ENCODE measurements at regions not wholly inside any gene's neighbourhood (a gene's known extent, or its start where the extent isn't known, plus 50 kb on each side); places are given as distances from the start of the nearest gene placed in this dataset.

- H3K9me3 Mint-ChIP-seq, result peaks cover 6 to 8% of the 10 kb centered on the region in 2 donors
- H3K4me1 Mint-ChIP-seq, result no peaks in the 10 kb centered on the region
- ATAC-seq (replicated peaks) (no peak), DNase-seq (no peak)
- no peak overlapping the region for H3K4me3 Mint-ChIP-seq
- H3K27ac Mint-ChIP-seq, result no peak overlapping the region
- H3K36me3 Mint-ChIP-seq, result no peaks in the 10 kb centered on the region
- peaks cover 0 to 4% of the 10 kb centered on the region in 2 donors for H3K27me3 Mint-ChIP-seq
Observed at GRCh38 chr6:133583907-133584427, 304.9 kb upstream of the TCF21 start.

DNA sequence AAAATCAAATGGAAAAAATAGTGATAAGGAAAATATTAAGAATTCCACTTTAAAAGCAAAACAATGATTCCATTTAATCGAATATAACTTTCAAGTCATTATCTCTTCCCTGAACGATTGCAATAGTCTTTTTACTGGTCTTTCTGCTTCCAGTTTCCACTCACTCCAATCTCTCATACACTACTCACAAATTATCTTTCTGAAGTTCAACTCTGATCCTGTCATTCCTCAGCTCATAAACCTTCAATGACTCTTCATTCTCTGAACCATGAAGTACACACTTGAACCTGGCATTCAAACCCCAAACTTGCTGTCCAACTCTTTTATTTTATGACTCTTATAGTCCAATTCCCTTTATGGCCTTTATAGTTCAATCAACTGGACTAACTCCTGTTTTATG lies 304.1 kb upstream of the TCF21 start:
- H3K27ac Mint-ChIP-seq, result no peak overlapping the region
- peaks cover 6 to 8% of the 10 kb centered on the region in 2 donors for H3K9me3 Mint-ChIP-seq
- H3K36me3 Mint-ChIP-seq, result no peaks in the 10 kb centered on the region
- H3K27me3 Mint-ChIP-seq, result no peaks in the 10 kb centered on the region
- ATAC-seq (replicated peaks) (no peak), DNase-seq (no peak)
- no peak overlapping the region for H3K4me3 Mint-ChIP-seq
- H3K4me1 Mint-ChIP-seq, result no peaks in the 10 kb centered on the region

- Mint-ChIP-seq H3K4me3 (no peak overlapping the region), H3K4me1 (no peaks in the 10 kb centered on the region)
- no peak for ATAC-seq (replicated peaks)
Observed at GRCh38 chr6:133585978-133586377, 302.9 kb upstream of the TCF21 start.

GRCh38 chr6:133587546-133588160 lies 301.3 kb upstream of the TCF21 start:
- Mint-ChIP-seq H3K4me1 (no peaks in the 10 kb centered on the region), H3K27ac (no peak overlapping the region), H3K4me3 (no peak overlapping the region), H3K9me3 (peaks cover 5 to 6% of the 10 kb centered on the region in 2 donors), H3K27me3 (no peaks in the 10 kb centered on the region), H3K36me3 (no peaks in the 10 kb centered on the region)
- ATAC-seq (replicated peaks), result no peak
- DNase-seq, result no peak

More at GRCh38 chr6:133585978-133586377, 302.9 kb upstream of the TCF21 start:
- Mint-ChIP-seq H3K36me3 (no peaks in the 10 kb centered on the region), H3K27ac (no peak overlapping the region), H3K9me3 (peaks cover 8% of the 10 kb centered on the region in 2 donors), H3K27me3 (no peaks in the 10 kb centered on the region)
- no peak for DNase-seq

DNA sequence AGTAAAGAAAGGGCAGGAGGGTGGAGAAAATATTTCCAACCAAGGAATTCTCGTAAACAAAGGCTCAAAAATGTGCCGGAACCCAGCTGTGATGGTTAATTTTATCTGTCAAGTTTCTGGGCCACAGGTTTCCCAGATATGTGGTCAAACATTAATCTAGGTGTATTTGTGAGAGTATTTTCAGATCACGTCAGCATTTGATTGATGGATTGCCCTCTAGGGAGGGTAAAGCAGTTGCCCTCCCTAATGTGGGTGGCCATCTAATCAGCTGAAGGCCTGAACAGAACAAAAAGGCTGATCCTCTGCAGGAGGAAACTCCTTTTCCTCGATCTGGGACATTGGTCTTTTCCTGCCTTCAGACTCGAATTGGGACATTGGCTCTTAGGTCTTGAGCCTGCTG lies 298.7 kb upstream of the TCF21 start:
- no peaks in the 10 kb centered on the region for H3K4me1 Mint-ChIP-seq
- H3K27ac Mint-ChIP-seq, result no peak overlapping the region
- H3K9me3 Mint-ChIP-seq, result peaks cover 0 to 2% of the 10 kb centered on the region in 2 donors
- no peaks in the 10 kb centered on the region for H3K27me3 Mint-ChIP-seq
- H3K4me3 Mint-ChIP-seq, result no peak overlapping the region
- no peak for ATAC-seq (replicated peaks)
- no peak for DNase-seq
- H3K36me3 Mint-ChIP-seq, result no peaks in the 10 kb centered on the region

- no peaks in the 10 kb centered on the region for H3K27me3 Mint-ChIP-seq
- no peak overlapping the region for H3K4me3 Mint-ChIP-seq
- no peaks in the 10 kb centered on the region for H3K36me3 Mint-ChIP-seq
- peaks cover 0 to 2% of the 10 kb centered on the region in 2 donors for H3K9me3 Mint-ChIP-seq
- no peaks in the 10 kb centered on the region for H3K4me1 Mint-ChIP-seq
- DNase-seq, result no peak
- no peak overlapping the region for H3K27ac Mint-ChIP-seq
- ATAC-seq (replicated peaks), result no peak
Observed at GRCh38 chr6:133590814-133591213, 298.1 kb upstream of the TCF21 start.

DNA sequence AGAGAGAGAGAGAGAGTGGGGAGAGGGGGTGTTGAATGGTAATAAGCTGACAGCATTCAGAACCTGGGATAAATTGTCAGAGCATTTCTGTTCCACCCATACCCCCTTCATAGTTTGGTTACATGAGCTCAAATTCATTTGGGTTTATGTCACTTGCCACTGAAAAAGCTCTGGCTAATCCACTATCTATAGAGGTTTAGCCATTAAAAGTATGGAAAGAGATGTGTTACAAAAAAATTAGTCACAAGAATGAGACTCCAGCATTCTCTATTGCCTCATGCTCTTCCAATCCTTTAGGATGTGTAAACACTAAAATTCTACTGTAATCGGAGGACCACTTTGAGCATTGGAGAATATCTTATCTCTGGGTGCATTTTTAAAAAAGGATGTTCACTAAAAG lies 297.6 kb upstream of the TCF21 start:
- DNase-seq (no peak), ATAC-seq (replicated peaks) (no peak)
- H3K9me3 Mint-ChIP-seq, result peaks cover 0 to 2% of the 10 kb centered on the region in 2 donors
- no peaks in the 10 kb centered on the region for H3K36me3 Mint-ChIP-seq
- no peaks in the 10 kb centered on the region for H3K4me1 Mint-ChIP-seq
- H3K4me3 Mint-ChIP-seq, result no peak overlapping the region
- H3K27ac Mint-ChIP-seq, result no peak overlapping the region
- H3K27me3 Mint-ChIP-seq, result no peaks in the 10 kb centered on the region

DNA sequence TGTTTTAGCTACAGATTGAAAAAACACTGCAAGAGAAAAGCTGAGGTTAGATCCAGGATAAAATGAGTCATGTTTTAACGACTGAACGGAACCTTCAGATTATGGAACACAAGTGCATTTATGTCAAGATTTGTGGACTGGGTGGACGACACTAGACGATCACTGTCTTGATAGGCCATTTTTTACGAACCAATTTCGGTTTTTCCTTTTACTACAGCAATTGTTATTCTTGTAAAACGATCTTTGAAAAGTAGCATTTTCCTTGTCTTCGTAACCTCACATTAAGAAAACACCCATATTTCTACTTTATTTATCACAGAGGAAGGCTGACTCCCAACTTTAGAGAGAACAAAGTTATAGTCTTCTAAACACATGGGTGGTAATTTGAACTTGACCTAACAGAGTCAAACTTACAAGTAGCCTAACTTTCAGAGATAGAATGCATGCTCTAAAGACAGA lies 294.2 kb upstream of the TCF21 start:
- no peaks in the 10 kb centered on the region for H3K27me3 Mint-ChIP-seq
- H3K9me3 Mint-ChIP-seq, result peaks cover 0 to 2% of the 10 kb centered on the region in 2 donors
- ATAC-seq (replicated peaks) (no peak), DNase-seq (no peak)
- no peak overlapping the region for H3K4me3 Mint-ChIP-seq
- H3K27ac Mint-ChIP-seq, result no peak overlapping the region
- H3K4me1 Mint-ChIP-seq, result no peaks in the 10 kb centered on the region
- H3K36me3 Mint-ChIP-seq, result no peaks in the 10 kb centered on the region

- Mint-ChIP-seq H3K27ac (no peak overlapping the region), H3K9me3 (no peaks in the 10 kb centered on the region), H3K36me3 (no peaks in the 10 kb centered on the region), H3K4me1 (no peaks in the 10 kb centered on the region), H3K27me3 (no peaks in the 10 kb centered on the region), H3K4me3 (no peak overlapping the region)
- no peak for ATAC-seq (replicated peaks)
- no peak for DNase-seq
Observed at GRCh38 chr6:133595111-133595761, 293.7 kb upstream of the TCF21 start.

- Mint-ChIP-seq H3K4me3 (no peak overlapping the region), H3K36me3 (no peaks in the 10 kb centered on the region), H3K9me3 (peaks cover 0 to 2% of the 10 kb centered on the region in 2 donors), H3K27ac (no peak overlapping the region), H3K27me3 (no peaks in the 10 kb centered on the region), H3K4me1 (no peaks in the 10 kb centered on the region)
- DNase-seq (no peak), ATAC-seq (replicated peaks) (no peak)
Observed at GRCh38 chr6:133606852-133607251, 282.1 kb upstream of the TCF21 start.

- Mint-ChIP-seq H3K27me3 (no peaks in the 10 kb centered on the region), H3K27ac (no peak overlapping the region), H3K36me3 (no peaks in the 10 kb centered on the region), H3K4me3 (no peak overlapping the region), H3K4me1 (no peaks in the 10 kb centered on the region), H3K9me3 (peaks cover 0 to 2% of the 10 kb centered on the region in 2 donors)
- DNase-seq (no peak), ATAC-seq (replicated peaks) (no peak)
Observed at GRCh38 chr6:133608620-133609019, 280.3 kb upstream of the TCF21 start.

DNA sequence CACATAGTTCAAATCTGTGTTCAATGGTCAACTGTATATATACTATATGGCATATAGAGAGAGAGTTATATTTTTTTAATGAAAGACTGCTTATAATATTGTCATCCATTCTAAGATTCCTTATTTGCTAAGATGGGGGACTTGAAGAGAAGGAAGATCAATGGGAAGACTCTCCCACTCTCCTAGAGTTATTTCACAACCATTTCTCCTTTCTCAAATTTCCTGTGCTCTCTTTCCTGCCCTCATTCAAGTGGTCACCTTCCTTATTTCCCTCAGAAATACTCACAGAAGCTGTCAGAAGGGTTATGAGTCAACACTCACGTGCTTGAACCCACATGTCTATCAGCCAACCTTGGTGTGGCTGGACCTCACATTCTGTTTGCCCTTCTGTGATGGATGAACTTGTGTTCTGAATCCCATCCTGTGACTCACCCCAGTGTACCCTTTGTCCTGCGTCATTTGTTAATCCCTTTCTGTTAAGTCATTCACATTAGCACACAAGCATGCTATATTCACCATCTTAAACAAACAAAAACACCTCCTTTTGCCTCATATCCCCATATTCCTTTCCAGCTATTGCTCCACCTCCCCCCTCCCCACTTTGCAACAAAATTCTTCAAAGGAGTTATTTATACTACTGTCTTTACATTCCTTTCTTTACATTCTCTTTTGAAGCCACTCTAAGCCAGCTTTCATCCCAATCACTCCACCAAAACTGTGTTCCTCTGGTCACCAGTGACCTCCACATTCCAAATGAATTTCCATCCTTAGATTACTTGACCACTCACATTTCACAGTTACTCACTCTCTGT lies 279.3 kb upstream of the TCF21 start:
- Mint-ChIP-seq H3K27me3 (no peaks in the 10 kb centered on the region), H3K9me3 (no peaks in the 10 kb centered on the region), H3K4me1 (no peaks in the 10 kb centered on the region), H3K4me3 (no peak overlapping the region), H3K27ac (no peak overlapping the region), H3K36me3 (no peaks in the 10 kb centered on the region)
- DNase-seq, result no peak
- no peak for ATAC-seq (replicated peaks)

DNA sequence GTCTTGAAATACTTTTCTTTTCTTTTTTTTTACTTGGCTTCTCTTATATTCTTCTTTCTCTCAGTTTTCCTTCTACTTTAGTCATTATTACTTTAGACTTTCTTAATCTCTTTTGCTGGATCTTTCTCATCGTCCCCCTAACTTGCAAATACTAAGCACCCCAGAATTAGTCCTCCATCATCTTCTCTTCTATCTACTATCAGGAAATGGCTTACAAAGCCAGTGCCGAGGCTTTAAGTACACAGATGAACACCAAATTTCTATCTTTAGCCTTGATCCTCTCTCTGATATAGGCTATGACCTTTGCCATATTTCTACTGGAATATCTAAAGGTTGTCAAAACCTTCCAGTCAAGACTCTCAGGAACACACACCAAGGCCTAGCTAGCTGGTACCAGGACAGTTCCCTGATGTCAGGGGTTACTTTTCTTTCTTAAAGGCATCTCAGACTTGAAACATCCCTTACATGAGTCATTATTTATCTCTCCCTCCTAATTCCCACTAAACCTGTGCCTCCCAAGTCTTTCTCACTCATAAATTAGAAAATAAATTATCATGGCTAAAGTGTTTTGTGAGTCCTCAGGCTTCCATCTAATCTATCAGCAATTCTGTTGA lies 278.6 kb upstream of the TCF21 start:
- Mint-ChIP-seq H3K27ac (no peak overlapping the region), H3K4me1 (no peaks in the 10 kb centered on the region), H3K9me3 (no peaks in the 10 kb centered on the region), H3K4me3 (no peak overlapping the region), H3K27me3 (no peaks in the 10 kb centered on the region), H3K36me3 (no peaks in the 10 kb centered on the region)
- ATAC-seq (replicated peaks) (no peak), DNase-seq (no peak)

DNA sequence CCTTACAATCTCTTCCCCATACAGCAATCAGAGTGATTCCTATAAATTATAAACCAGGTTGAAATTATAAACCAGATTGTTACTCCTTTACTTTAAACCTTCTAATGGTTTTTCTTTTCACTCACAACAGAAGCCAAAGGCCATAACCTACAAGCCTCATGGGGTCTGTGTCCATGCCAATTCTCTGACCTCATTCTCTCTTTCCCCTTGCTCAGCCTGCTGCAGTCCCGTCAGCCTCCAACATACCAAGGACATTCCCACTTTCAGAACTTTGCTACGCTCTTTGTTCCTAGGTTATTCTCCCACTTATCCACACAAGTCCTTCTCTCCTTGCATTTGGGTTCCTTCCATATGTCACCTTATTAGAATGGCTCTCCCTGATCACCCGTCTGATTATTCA lies 277.9 kb upstream of the TCF21 start:
- H3K9me3 Mint-ChIP-seq, result peaks cover 0 to 2% of the 10 kb centered on the region in 2 donors
- ATAC-seq (replicated peaks) (no peak), DNase-seq (no peak)
- peaks cover 0 to 5% of the 10 kb centered on the region in 2 donors for H3K27me3 Mint-ChIP-seq
- no peaks in the 10 kb centered on the region for H3K4me1 Mint-ChIP-seq
- H3K4me3 Mint-ChIP-seq, result no peak overlapping the region
- H3K27ac Mint-ChIP-seq, result no peak overlapping the region
- H3K36me3 Mint-ChIP-seq, result no peaks in the 10 kb centered on the region
